HG03066 (cell line): ENCODE measurements at regions not wholly inside any gene's neighbourhood (a gene's known extent, or its start where the extent isn't known, plus 50 kb on each side); places are given as distances from the start of the nearest gene placed in this dataset.

Experiments
- ATAC-seq: cut with Tn5 transposase; IDR thresholded peaks from one replicate; pipeline ENCODE4 v1.9.1; 2021; ENCODE audit warnings: low read depth; ENCODE audit not compliant: unreplicated experiment

GRCh38 chr12:77435446-77436091, 370.2 kb upstream of the E2F7 start:
- ATAC-seq, result no peak

DNA sequence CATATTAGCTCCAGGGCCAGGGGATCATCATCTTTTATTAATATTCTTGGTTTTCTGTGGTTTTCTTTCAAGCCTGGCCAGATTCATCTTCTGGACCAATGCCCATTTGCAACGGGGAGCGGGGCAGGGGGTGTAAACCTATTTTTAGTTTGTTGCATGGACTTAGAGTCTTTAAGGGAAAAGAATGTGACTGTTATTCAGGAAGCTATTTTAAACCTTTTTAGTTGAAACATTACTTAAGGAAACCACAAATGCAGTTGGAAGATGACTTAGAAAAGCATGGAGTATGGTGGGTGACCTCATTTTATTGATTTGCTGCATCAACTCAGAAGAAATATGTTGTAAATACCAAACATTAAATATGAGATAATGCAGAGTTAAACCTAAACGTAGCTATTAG, 368.4 kb upstream of the E2F7 start:
- ATAC-seq, result no peak

DNA sequence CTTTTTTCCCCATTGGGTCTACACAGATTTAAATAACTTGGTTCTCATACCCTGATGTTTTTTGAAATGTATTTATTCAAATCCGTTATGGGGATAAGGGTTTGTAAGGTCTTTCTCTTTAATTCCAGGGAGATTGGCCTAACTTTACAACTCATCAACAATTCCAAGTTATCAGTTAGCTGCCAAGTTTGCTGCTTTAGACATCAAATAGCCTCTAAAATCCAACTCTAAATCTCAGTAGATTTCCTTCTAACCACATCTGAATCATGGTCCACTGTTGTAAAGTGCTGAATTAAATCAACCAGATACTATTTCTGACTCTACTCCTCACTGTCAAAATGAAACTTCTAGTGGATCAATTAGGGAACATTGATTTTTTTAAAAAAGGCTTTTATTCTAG, 364.1 kb upstream of the E2F7 start:
- no peak for ATAC-seq

GRCh38 chr12:77421152-77421551, 355.8 kb upstream of the E2F7 start:
- ATAC-seq, result no peak

DNA sequence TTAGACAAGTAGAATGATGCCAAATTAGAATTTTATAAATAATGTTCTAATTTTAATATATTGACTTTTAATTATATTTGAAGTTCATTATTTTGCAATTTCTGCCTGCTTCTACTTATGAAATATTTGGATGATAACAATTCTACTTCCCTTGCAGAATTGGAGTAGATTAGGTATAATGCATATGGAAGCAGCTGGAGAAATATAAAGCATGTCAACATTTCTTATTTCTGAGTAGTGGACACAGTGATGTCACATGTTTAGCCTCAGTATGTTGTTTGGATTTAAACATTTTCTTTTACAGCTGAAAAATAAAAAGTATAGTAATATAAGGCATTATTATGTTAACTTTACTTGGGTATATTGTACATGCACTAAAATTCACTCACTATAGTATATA, 344.2 kb upstream of the E2F7 start:
- ATAC-seq, result no peak

GRCh38 chr12:77407931-77408330, 342.6 kb upstream of the E2F7 start:
- no peak for ATAC-seq

- ATAC-seq, result no peak
Observed at GRCh38 chr12:77406219-77406905, 341.0 kb upstream of the E2F7 start.

- no peak for ATAC-seq
Observed at GRCh38 chr12:77402716-77403115, 337.3 kb upstream of the E2F7 start.

DNA sequence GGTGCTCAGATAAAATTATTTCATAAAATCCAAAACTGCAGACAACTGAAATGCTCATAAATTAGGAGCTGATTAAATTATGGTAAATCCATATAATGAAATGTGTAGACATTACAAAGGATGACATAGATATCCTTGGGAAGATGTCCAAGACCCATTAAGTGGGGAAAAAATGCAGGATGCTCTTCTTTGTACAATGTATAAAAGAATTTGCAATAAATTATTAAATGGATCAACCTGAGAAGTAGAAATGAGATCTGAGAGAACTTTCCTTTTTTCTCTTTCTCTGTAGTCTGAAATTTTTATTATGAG, 336.4 kb upstream of the E2F7 start:
- no peak for ATAC-seq

GRCh38 chr12:77401064-77401769, 335.8 kb upstream of the E2F7 start:
- no peak for ATAC-seq

GRCh38 chr12:77392467-77393088, 327.2 kb upstream of the E2F7 start:
- no peak for ATAC-seq

DNA sequence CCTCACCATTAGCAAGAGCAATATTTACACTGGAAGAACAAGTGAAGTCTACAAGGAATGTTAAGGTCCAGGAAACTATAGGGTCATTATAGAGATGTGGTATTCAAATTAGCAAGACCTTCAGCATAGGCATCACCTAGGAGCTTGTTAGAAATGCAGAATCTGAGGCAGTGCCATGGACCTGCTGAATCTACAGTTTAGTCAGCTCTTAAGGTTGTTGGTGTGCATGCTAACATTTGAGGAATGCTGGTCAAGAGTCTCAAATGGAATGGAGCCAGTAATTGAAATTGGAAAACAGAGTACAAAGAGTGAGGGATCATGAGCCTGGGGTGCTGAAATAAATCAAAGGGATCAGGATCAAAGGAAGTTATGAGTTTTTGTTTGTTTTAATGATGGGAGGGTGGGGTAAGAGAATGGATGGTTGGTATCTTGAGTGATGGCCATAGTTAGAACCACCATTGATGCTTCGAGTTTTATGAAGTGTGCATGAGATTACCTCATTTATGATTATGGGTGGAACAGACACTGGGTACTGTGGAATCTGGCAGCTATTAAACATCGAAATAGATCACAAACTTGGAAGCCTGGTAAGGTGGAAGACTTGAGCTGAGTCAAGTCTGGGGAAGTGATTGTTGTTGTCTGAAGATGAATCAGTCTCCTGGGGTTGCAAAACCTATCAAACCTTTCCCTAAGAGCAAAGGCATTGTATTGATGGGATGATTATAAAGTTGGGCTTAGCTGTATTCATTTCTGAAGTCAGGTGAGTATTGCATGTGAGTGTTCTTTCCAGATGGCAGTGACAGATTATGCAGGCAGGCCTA, 323.3 kb upstream of the E2F7 start:
- ATAC-seq, result no peak

- ATAC-seq, result no peak
Observed at GRCh38 chr12:77387671-77388070, 322.3 kb upstream of the E2F7 start.

GRCh38 chr12:77387214-77387613, 321.8 kb upstream of the E2F7 start:
- ATAC-seq, result no peak

DNA sequence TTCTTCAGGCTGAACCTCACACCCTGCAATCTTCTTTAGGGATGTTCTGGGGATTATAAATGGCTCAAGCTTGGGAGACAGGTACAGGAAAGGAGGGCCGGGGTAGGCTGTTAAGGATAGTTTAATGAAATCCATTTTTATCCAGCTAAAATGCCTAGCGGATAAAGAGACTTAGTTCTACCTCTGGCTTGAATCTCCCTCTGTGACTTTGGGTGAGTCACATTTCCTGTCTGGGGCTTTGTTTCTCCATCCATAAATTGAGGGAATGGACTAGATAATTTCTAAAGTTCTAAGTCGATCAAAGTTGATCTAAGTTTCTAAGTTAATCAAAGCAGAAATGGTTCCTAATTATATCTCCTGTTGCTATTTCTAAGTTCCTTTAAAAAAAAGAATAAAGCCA, 319.6 kb upstream of the E2F7 start:
- ATAC-seq, result no peak

DNA sequence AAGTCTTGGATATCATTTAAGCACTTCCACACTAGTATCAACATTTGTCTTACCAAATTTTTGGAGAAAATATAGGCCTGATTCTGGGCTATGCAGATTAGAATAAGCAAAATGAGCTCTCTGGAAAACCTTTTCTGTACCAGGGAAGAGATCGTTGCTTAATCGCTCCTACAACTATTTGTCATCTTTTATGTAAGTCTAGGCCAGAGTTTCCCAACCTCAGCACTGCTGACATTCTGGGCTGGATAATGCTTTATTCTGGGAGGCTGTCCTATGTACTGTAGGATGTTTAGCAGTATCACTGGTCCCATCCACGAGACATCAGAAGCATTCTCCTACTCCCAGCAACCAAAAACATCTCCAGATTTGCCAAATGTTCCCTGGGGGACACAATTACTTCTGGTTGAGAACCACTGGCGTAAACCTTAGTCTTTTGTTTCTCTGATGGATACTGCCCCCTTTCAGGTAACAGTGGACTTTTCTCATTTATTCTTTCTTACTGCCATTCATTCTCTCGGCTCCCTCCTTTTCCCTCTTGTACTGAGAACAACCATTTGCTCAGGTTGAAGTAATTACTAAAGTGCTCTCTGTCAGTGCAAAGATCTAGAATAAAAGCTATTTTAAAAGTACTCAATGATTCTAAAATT, 316.9 kb upstream of the E2F7 start:
- no peak for ATAC-seq

GRCh38 chr12:77377622-77378021, 312.3 kb upstream of the E2F7 start:
- no peak for ATAC-seq

DNA sequence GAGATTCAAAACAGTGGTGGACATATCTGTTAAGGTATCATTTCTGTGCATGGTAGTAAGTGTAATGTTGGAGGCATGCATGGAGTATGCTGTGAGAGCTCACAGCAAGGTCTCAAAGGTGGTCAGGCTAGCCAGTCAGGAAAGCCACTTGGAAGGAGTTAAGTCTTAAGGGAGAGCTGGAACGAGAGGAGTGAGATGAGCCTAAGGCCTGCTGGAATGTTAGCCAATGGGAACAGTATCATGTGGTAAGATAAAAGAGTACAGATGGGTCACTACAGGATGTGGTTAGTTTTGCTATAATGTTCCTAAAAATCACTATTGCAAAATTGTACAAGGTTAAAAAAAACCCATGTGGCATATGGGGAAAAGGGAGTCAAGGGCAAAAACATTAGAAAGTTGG, 311.7 kb upstream of the E2F7 start:
- ATAC-seq, result no peak

DNA sequence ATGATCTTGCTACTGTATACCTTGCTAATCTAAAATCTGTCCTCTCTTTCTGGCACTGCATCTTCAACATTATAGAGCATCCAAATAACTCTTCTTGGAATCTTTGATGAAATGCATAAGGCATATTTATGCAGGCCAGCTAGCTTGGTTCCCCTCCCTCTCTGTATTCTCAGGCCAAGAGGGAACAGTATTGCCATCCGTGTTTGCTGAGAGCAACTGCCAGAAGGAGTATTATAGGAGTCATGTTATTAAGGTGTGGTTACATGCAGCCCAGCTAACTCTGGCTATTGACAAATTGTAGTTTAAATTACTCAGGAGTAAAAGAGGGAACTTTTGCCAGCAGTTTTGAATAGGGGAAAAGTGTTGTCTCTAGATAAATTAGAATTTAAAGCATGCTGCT, 309.3 kb upstream of the E2F7 start:
- no peak for ATAC-seq

DNA sequence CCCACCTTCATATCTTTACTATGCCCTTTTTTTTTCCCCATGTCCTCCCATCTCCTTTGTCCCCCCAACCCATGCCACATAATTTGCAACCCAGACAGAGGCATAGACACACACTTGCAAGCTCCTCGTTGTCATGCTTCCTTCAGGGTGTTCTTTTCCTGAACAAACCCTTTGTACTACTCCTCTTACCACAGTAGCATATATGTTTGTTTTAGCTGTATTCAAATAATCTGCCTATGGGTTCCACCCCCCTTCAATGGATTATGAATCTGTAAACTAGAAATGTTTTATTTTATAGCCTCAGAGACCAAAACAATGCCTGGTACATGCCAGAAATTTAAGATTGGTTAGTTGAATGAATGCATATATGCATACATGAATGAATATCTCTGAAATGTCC, 307.1 kb upstream of the E2F7 start:
- no peak for ATAC-seq
